HTR-8/SVneo (cell line): ENCODE measurements at regions not wholly inside any gene's neighbourhood (a gene's known extent, or its start where the extent isn't known, plus 50 kb on each side); places are given as distances from the start of the nearest gene placed in this dataset.
A peak's percentile ranks its signal among the peaks of the same experiment; 100 is the strongest.
"Not testable (repeated sequence)": the region's sequence is repeated elsewhere in the genome, so short reads cannot be mapped to it uniquely, and the experiment has no call there.

Experiments
- DNase-seq: peaks from one replicate; pipeline ENCODE4 v3.0.0; 2011; ENCODE audit warnings: low spot score, mixed read lengths; ENCODE audit not compliant: insufficient read length
- FAIRE-seq: peaks from 2 replicates; lab custom pipeline; 2011; peaks lifted over from hg19 to GRCh38; lab: Jason Lieb, UNC

DNA sequence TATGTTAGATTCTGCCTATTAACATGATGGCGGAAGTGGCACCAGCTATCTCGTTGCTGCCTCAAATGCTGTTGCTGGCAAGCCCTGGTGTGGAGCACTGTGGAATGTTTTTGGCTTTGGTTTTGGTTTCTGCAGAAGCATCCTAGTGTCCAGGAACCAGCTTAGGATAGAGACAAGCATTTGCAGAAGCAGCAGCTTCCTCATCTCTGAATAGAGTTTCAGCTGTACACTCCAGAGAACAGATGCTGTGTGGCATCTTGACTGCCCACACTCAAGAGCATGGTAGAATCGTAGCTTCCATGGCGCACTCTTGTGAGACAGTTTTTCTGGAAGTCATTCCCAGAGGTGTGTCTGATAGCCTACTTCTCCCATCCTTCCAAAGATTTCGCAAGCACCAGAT is 145.3 kb upstream of the RXFP2 start:
- DNase-seq = no peak
- no peak for FAIRE-seq

DNA sequence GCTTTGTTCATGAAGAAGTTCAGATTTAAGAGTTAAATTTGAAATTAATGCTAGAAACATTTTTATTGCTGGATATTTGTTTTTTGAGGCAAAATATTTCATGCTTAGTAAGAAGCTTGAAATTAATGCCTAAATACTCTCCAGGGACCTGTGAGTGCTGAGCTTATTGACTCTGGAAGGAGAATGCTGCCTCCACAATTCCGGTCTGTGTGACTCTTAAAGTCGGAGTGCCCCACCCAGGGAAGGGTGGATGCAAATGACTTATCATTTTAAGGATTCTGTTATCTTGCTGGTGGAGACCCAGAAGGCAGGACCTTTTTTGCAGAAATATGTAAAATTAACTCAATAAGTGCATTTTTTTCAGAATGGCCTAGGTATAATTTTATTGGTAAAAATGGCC is 143.8 kb upstream of the RXFP2 start:
- no peak for FAIRE-seq
- no peak for DNase-seq

DNA sequence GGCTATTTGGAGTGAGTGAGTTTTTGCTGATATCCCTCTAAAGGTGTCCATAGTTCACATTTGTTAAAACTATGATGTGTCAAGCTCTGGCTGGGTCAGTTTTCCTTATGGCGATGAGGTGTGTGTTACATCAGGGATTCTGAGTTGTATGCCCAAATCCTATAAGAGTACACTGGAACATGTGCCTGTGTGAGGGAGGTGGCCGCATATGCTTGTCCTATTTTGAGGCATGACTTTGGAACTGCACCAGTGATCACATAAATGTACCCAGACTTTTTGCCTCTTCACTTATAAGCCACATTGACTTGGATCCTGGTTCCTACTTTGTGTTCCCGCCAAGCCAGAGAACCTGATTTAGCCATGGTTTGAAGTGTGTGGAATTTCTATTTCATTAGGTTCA is 140.3 kb upstream of the RXFP2 start:
- no peak for DNase-seq
- no peak for FAIRE-seq

DNA sequence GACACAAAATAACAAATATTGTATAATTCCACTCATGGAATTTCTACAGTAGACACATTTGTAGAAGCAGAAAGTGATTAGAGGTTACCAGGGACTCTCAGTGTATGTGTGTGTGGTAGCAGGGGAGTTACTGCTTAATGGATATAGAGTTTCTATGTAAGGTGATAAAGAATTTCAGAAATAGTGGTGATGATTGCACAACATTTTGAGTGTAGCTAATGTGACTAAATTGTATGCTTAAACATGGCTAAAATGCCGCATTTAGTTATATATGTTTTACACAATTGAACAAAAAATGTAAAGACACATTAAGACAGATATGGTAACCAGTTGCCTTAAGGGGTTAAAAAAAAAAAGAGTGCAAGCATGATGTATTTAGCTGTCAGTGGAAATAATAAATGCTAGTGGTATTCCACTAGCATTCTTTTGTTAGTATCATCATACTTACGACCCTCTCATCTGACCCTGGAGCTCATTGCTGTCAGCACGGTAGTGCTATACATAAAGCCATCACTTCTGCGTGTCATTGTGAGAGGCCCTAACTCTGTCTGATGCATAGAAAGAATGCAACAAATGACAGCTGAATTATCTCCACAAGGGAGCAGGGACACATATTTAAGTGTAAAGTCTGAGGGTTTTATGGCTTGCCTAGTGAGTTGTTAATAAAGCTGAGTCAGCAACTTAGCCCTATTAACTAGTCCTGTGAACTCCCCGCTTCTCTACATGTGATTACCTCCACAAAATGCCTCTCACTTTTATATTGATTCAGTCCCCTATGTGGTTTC is 134.1 kb upstream of the RXFP2 start:
- DNase-seq (no peak), FAIRE-seq (no peak)

DNA sequence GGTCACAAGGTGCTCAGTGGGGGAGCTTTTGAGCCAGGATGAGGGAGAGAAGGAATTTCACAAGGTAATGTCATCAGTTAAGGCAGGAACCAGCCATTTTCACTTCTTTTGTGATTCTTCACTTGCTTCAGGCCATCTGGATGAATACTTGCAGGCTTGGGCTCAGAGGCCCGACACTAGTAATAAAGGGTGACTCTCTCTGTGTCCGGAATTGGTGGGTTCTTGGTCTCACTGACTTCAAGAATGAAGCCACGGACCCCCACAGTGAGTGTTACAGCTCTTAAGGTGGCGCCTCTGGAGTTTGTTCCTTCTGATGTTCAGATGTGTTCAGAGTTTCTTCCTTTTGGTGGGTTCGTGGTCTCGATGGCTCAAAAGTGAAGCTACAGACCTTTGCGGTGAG is 131.8 kb upstream of the RXFP2 start:
- DNase-seq, FAIRE-seq: not testable (repeated sequence)

DNA sequence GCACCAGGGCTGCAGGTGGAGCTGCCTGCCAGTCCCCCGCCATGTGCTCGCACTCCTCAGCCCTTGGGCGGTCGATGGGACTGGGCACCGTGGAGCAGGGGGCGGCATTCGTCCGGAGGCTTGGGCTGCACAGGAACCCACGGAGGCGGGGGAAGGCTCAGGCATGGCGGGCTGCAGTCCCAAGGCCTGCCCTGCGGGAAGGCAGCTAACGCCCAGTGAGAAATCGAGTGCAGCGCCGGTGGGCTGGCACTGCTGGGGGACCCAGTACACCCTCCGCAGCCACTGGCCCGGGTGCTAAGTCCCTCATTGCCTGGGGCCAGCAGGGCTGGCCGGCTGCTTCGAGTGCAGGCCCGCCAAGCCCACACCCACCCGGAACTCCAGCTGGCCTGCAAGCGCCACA is 130.5 kb upstream of the RXFP2 start:
- FAIRE-seq, DNase-seq: not testable (repeated sequence)

DNA sequence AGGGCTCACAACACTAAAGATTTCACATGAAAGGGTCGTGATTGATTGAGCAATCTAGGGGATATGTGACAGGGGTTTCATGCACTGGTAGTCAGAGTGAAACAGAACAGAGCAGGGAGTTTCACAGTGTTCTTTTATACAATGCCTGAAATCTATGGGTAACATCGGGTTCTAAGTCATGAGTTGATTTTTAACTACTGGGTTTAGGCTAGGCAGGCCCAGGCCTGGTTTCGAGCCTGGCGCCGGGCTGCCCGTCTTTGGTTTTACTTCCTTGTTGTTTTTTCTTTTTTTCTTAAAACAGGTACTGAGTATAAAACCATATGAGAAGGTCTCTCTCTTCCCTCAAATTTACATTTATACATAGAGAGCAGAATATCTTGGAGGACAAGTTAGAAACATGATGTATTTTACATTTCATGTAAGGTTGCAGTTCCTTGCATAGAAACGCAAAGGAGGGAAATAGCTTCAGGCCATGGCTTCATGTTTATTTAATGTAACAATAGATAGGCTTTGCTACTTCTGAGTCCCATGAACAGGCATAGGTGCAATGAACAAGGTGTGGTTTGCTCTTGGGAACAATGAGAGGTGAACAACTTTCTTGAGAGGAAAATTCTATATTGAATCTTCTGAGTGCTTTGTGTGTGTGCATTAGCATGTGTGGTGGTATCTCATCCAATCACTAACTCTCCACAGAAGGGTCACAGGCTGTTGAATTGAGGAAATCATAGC is 128.9 kb upstream of the RXFP2 start:
- DNase-seq (no peak), FAIRE-seq (no peak)

DNA sequence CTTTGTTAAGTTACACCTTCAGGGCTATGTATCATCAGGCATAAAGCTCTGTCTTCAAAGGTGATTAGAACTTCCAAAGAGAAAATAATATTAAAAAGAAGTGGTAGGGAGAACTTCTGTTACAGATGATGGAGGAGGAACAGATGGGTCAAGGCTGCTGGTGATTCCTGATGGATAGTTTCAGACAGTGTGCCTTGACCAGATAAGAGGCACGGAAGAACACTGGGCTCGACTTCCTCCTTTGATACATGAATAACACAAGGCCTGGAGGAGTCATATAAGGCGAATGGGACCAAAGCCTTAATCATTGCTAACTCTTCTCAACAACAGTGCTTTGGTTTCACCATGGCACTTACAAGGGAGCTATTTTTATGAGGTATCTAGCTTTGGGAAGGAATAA is 128.1 kb upstream of the RXFP2 start:
- FAIRE-seq = no peak
- no peak for DNase-seq

DNA sequence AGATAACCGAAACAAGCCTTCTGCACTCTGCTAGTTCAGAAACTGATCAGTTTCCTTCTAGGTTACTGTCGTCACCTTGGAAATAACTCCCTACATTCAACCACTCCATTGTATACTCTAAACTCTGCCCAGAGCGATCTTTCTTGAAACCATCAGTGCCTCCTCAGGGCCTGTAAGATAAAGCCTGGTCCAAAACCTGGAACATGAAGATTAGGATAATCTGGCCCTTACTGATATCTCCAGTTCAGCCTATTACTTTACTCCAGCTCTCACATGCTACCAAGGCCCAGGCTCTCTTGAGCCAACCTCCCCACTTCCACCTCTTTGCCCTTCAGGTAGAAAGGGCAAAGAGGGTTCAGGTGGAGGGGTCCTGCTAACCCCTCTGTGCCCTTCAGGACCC is 125.3 kb upstream of the RXFP2 start:
- FAIRE-seq (no peak), DNase-seq (no peak)

DNA sequence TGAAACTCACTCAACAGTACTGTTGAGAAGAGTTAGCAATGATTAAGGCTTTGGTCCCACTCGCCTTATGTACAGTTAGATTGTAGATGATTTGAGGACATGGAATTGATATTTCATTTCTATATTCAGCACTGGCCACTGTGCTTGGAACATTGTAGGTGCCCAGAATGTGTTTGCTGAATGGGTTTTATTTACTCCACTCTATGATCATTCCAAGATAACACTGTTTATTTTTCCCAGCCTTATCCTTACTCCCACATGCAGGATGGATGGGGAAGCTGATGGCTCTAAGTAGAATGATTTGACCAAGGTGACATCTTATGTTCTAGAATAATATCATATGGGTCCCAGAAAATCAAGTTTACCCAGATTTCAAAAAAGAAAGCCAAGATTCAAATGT is 124.6 kb upstream of the RXFP2 start:
- FAIRE-seq (no peak), DNase-seq (no peak)

DNA sequence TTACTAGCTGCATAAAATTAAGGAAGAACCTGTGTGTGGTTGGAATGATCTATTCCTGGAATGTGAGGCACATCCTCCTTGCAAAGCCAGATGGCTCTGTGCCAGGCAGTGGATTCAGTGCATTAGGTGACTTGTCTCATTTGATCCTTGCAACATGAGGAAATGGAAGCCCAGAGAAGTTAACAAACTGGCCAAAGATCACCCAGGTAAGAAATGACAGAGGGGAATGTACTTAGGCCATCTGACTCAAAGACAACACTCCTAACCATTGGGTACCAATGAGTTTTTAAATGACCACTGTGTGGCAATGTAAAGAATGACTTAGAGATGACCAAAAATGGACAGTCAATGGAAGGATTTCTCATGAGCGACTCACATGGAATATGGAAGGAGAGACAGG is 114.2 kb upstream of the RXFP2 start:
- FAIRE-seq (no peak), DNase-seq (no peak)

DNA sequence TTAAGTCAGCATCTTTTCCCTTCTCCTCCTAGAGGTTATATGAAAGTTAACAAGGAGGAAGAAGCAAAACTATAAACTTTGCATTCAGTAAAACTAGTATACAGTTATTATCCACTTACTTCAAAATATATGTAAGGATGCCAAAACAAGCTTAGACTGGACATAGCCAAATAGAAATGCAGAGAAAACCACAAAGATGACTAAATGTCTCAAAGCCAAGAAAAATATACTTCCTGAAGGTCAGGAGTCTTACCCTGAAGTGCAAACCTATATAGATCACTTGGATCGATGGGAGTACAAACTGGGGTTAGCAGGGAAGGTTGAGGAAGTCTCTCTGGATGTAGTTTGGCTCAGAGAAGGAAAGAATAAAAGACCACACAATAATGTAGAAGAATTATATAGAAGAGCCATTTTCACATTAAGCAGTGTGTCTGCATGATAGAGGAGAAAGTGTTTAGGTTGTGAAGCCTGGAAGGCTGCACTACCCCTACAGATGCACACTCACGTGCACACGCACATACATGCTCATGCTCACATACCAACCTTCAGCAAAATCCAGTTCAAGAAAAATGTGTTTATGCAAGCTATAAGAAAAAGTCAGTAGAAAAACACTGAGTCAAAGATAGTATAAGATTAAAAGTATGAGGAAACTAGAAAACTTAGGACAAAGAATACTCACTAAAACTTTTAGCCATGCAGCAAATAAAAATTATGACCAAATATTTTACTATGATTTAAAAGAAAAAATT is 112.1 kb upstream of the RXFP2 start:
- FAIRE-seq = no peak
- no peak for DNase-seq

DNA sequence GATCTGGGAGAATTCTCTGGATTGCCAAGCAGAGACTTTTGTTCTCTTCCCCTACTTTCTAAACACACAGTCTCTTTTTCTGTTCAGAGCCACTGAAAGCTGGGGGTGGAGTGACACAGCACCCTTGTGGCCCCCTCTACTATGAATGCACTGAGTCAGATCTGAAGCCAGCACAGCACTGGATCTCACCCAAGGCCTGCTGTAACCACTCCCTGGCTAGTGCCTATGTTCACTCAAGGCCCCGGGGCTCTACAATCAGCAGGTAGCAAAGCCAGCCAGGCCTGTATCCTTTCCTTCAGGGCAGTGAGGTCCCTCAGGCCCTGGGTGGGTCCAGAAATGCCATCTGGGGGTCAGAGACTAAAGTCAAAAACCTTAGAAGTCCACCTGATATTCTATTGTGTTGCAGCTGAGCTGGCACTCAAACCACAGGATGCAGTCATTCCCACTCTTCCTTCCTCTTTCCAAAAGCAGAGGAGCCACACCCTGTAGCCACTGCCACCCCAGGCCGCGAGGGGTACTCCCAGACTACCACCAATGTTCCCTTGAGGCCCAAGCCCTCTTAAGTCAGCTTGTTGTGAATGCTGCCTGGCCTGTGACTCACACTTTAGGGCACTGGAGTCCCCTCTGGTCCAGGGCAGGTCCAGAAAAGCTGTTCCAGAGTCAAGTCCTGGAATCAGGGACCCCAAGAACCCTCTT is 110.1 kb upstream of the RXFP2 start:
- DNase-seq = no peak
- no peak for FAIRE-seq

DNA sequence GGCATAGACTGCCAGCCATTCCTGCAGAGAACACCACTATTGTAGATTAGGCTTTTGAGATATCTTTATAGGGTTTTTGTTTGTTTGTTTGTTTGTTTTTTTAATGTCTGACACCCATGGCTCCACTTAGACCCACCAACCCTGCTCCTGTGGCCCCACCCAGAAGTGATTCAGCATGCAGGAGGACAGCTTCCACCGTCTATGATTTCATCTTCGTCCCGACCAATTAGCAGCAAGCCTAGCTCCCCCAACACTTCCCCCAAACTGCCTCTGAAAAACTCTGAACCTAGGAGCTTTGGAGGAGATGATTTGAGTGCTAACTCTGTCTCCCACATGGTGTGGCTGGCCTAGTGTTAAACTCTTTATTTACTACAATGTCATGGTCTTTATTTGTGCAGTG is 108.3 kb upstream of the RXFP2 start:
- FAIRE-seq (no peak), DNase-seq (no peak)

DNA sequence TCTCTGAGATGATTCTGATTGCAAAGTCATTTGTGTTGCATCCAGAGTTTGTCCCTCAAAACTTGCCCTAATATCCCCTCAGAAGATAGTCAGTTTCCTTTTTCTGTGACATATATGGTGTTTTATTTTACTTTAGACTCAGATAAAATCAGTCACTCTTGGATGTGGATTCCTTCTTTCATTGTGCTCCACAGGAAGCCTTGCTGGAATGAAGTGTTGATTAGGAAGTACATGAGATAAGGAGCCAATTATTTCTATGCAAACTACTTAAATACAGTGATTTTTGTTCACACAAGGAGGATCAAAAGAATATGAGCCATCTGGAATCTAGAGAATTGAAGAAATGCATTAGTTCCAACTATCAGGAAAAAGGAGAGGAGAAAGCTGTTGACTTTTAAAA is 107.6 kb upstream of the RXFP2 start:
- FAIRE-seq = no peak
- no peak for DNase-seq

DNA sequence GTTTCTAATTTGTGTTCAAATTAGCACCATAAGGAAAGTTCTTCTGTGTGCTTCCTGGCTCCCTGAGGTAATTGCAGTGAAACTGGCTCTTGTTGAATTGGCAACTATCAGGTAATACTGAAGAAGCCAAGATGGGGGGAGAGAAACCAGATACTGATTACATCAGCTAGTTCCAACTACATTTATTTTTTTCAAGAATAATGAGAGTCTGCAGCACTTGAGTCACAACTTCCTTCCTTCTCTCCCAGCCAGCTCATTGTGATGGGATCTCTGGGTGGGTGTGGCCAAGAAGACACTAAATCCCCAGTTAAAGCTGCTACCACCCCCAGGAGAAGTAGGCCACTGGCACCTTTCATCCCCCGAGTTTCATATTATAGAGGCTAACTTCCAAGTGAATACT is 100.7 kb upstream of the RXFP2 start:
- DNase-seq (peak; percentile 19), FAIRE-seq (no peak)

DNA sequence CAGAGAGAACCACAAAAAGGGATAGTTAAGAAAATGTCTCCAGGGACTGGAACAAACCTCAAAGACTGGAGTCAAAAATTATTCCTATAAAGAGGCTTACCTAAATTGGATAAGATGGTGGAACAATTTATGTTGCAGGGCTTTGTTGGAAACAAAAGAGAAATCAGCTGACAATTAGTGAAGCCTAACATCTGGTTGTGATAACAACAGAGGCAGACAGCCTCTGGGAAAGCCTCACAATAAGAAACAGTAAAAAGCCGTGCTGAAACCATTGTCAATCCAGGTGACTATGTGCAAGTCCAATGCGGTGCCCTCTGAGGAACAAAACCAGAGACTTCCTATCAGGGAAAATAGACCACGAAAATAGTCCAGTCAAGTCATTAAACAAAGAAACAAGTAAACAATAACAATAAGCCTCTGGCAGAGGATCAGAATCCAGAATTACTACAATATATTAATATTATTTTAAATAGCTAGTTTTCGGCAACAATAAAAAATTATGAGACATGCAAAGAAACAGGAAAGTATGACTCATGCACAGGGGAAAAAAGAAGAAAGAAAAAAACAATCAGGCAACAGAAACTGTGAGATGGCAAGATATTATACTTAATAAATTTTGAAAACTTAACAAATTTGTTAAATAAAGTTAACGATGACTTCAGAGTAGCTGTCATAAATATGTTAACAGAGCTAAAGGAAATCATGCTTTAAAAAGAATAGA is 99.7 kb upstream of the RXFP2 start:
- DNase-seq (no peak), FAIRE-seq (no peak)

DNA sequence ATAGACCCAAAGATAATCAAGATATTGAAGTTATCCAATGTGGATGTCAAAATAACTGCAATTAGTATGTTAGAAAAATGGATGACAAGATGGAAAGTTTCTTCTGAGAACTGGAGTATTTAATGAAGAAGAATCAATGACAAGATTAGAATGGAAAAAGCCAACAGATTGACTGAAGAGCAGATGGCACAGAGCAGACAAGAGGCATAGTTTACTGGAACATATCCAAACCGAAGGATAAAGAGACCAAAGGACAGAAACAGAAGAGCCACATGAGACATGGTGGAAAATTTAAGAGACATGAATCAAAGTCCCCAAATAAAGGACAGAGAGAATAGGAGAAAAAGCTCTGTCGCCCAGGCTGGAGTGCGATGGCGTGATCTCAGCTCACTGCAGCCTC is 89.6 kb upstream of the RXFP2 start:
- FAIRE-seq (no peak), DNase-seq (no peak)

DNA sequence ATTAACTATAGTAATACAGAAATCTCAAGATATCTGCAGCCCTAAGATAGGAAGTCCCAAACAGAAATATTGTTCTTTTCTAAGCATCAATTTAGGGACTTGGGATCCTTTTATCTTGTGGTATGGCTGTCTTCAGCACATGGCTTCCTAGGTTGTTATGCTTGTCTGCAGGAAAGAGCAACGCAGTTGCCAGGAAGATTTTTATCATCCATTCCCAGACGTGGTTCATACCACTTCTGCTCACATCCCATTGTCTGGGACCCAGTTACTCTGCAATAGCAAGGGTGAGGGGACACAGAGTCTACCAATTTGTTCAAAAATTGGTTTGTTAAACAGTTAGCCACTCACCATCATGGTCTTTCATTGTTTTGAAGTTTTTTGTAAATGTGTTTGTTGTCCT is 85.6 kb upstream of the RXFP2 start:
- FAIRE-seq (no peak), DNase-seq (no peak)
